GM18867 (cell line): ENCODE measurements at regions not wholly inside any gene's neighbourhood (a gene's known extent, or its start where the extent isn't known, plus 50 kb on each side); places are given as distances from the start of the nearest gene placed in this dataset.
"Not testable (repeated sequence)": the region's sequence is repeated elsewhere in the genome, so short reads cannot be mapped to it uniquely, and the experiment has no call there.

ENCODE experiments used
- ATAC-seq: cut with Tn5 transposase; IDR thresholded peaks from one replicate; pipeline ENCODE4 v1.9.1; 2021; ENCODE audit warnings: mild to moderate bottlenecking, moderate library complexity; ENCODE audit not compliant: unreplicated experiment

DNA sequence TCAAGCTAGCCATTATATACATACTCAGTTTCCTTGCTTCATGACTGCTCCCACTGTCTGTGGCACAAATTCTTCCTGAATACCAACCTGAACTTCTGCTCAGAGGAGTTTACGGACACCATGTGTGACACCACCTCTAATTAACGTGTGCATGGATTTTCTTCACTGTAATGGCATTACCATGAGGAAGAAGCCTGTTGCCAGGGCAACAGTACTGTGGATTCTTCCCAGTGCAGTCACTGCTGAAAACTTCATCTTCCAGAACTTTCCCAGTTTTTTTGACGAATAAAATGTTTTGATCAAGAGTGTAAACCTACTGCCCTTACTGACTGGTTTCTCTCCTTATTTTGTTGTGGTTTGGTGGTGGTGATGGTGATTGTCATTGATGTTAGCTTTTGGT lies 444.3 kb upstream of the NRSN1 start:
- no peak for ATAC-seq

DNA sequence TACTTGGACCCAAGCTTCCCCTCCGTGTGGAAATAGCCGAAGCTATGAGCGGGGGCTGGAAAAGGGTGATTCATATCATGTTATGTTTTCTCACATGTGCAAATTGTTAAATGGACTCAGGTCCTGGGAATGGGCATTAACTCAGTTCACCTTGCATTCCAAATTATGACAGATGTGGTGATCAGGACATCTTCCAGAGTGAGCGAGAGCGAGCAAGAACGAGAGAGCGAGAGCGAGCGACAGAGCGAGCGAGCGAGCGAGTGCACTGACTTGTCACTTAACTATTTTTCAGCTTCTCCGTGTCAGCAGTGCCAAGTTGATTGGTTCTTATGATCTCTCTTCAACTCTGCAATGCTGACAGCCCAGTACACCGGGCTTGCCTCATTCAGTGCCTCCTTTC lies 437.4 kb upstream of the NRSN1 start:
- no peak for ATAC-seq

DNA sequence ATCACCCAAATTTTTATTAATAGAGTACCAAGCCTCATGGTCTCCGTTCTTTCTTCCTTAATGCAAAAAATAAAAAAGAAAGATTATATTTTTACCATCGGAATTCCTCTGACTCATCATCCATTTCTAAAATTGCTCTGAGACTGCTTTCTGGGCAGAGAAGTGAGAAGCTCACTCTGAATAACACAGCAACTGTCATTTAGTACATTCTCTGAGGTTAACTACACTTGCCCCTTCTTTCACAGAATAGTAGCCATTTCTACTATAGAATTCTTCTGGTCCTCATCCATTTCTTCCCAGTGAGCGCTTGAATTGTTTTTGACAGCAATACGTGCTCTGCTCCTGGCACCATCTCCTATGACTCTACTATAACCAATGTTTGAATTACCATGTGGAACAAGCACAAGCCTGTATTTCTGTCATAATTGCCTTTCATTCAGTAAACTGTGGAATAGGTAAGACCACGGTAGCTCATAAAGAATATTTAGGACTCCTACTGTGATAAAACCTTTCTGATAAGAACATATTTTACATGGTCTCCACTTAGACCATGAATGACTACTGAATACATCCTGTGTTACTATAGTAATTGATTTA lies 435.5 kb upstream of the NRSN1 start:
- no peak for ATAC-seq

DNA sequence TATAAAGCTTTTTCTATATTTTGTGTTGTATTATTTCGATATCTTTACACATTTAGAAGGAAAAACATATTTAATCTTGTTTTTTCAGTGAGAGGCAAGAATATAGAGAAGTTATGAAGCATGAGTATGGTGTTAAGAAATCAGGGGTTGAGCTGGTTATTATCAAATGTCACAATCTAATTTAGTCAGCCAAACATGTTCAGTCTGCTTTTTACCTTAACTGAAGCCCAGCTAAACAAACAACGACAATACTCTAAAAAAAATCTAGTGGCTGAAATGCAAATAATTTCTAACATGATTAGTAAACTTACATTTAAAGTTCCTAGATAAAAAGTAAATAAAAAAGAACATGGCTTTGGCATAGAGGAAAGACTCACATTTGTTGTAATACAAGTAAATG lies 433.8 kb upstream of the NRSN1 start:
- ATAC-seq = no peak

DNA sequence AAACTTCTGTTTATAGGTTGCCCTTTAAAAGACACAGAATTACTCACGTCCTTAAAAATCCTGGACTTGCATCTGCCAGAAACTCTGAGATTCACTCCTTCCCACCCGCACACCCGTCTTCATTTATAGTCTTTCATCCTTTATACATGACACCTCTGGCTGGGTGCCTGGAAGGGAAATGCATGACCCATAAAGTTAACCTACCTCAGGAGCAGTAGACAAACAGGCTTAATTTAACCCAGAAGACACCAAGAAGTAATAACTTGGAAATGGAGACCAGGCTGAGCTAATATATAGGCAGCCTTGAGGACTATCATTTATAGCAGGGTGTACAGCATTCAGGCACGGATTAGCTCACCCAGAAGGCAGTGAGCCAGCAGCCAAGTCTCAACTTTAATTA lies 429.0 kb upstream of the NRSN1 start:
- ATAC-seq = no peak

DNA sequence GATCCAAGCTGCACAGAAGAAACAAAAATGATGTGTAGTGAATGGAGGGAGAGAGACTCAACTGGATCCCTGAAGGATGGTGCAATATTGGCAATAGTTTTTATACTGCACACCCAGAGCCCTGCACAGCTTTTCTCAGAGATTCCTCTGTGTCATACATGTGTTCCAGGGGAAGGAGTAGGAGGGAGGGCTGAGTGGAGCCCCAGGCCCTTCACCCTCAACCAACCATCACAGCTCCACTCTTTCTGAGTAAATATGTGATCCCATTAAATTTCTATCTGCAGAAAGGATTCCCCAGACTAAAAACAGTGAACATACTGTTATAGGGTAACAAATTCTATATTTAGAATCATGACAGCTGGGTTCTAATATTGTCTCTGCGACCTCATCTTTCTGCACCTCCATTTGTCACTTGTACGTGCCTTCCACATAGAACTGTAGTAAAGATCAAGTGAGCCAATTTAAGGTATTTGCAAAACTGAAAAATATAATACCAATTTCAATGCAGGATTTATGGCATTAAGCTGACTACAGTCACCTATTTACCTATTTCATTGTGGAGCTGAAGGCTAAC lies 421.4 kb upstream of the NRSN1 start:
- no peak for ATAC-seq

DNA sequence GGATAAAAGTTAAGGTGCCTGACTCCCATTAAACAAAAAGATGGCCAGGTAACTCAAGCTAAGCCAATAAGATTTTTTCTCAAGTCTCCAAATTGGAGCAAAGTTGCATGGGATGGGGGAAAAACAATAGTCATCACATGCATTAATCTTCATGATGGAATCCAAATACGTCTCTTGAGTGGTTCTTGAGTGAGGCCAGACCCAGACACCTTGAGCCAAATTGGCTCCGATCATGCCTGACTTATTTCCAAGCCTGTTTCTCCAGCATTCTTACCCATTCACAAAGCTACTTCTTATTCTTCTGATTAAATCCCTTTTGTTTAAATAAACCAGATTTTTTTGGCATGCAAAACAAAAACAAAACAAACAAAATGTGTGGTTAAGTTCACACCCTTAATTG lies 420.3 kb upstream of the NRSN1 start:
- ATAC-seq = no peak

DNA sequence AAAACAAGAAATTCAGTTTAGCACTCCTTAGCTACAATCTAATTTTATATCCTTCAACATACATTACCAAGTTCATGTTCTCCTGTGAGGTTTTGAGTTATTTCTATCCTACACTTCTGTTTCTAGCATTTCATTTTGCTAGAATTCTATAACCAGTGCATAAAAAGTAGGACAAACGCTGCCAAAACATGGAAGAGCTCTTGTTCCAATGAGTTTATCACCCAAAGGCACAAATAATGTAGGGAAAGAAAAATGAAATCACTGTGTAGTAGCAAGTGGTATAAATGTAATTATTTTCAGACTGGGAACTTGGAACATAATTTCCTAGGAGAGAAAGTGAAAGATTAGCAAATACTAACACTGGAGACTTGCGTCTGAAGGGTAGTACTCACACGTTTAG lies 413.3 kb upstream of the NRSN1 start:
- no peak for ATAC-seq

DNA sequence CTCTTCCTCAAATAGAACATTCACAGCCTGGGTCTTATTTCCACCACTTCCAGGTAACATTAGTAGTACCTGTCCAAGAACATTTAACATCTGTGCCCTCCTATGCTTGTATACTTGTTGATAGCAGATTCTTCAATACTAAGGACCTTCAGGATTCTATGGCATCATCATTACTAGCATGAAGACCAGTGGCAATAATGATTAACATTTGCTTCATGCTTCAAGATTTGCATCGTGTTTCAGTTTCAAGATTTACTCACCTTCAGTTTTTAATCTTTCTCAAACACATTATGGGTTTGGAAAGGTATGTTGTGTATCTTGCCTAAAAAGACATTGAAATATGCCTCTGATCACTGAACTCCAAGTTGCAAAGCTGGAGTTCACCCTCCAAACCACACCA lies 412.8 kb upstream of the NRSN1 start:
- peak; percentile 91 for ATAC-seq

DNA sequence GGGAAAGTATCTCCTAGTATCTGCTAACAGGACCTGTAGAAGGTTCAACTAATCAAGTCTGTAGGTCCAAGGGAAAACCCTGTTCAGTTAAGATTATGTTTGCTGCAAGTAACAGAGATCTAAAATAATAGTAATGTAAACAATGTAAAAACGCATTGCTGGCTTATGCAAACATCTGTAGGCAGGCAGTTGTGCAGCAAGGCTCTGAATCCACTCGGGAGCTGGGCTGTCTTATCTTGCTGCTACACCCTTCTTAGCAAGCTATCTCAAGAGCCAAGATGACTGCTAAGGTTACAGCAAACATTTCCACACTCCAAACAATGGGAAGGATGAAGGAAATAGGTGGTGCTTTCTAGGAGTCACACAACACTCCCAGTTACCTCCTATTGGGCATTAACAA lies 397.3 kb upstream of the NRSN1 start:
- no peak for ATAC-seq

DNA sequence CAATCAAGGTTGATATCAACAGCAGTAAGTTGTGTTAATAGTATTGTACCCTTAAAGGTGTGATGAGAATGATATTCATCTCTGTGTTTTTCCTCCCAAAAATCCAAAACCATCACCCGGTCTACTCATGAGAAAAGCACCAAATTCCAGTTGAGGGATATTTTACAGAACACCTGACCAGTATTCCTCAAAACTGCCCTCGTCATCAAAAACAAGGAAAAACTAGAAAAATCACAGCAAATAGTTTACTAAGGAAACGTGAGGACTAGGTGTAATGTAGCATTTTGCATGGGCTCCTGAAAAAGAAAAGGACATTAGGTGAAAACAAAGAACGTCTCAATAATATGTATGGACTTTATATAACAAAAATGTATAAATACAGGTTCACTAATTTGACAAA lies 394.4 kb upstream of the NRSN1 start:
- ATAC-seq = no peak

DNA sequence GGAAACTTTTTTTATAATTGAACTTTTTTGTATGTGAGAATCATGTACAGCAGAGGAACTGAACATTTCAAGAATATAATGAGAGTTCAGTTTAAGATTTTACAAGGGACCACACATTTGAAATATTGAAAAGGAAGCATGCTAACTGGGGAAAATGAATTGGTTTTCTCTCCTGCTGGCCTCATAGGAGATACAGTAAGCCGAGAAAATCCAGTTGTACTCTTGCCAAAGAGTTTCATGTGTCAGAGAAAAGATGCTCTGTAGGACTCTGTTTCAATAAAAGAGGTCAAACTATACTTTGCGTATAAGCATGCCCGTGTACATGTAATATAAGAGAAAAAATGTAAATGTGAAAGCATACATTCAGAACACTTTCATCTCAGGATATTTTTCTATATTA lies 393.5 kb upstream of the NRSN1 start:
- no peak for ATAC-seq

DNA sequence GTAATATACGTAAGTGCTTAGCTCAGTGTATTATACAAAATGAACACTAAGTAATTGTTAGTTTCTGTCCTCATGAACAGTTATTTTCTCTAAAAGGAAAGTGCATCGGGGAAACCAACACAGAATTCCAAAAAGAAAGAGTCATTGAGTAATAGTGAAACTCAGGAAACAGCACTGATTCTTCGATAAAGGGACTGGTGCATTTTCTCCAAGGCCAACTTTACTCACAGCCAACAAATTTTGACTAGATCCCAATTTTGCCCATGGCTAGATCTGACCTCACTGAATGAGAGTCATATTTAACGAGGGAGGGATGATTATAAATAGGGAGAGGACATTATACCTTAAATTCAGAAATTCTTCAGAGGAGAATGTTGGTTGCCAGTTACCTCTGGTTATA lies 390.9 kb upstream of the NRSN1 start:
- ATAC-seq = no peak

DNA sequence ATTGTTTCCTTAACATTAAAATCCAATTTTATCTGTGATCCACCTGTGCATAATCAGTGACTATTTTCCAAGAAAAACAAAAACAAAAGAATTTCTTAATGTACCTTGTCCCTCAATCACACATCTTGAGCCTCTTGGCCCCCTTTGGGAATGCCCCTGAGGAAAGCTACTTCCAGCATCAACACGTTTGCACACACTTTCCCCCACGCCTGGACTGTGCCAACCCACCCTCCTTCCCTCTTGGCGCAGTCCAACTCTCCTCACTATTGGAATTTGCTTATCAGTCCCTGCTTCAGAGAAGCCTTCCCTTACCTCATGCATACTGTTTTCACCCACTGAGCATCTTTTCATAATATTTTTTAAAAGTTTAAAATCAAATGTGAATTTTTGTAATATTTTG lies 389.4 kb upstream of the NRSN1 start:
- no peak for ATAC-seq

DNA sequence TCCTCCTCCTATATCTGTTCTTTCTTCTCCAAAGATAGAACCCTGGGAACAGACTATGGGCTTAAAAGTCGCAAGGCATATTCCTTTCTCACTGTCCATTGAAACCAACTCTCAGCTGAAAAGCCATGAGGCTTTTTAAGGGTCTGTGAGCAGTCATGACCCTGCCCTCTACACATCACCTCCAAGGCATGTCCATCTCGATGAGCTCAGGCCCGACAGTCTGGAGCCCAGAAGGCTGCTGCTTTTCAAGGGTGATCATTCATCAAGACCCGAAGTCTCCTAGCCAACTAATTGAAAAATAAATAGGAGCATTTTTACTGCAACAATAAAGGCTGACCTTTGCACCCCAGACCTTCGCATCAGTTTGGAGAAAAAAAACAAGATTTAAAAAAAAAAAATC lies 378.8 kb upstream of the NRSN1 start:
- no peak for ATAC-seq

DNA sequence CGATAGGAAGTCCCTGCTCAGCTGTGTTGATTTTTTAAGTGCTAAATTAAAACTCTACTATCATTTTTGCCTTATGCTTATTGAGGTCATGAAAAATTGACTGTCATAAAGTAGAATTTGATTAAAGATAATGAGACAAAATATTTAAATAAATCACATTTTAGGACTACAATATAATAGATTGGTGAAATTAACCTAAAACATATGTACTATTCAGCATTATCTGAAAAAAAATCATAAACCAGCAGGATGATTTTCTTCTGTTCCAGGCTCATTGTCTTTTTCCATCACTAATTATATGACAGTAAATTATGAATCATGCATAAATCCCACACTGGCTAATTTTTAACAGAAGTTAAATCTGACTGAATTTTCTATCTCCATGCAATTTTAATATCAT lies 373.6 kb upstream of the NRSN1 start:
- no peak for ATAC-seq

DNA sequence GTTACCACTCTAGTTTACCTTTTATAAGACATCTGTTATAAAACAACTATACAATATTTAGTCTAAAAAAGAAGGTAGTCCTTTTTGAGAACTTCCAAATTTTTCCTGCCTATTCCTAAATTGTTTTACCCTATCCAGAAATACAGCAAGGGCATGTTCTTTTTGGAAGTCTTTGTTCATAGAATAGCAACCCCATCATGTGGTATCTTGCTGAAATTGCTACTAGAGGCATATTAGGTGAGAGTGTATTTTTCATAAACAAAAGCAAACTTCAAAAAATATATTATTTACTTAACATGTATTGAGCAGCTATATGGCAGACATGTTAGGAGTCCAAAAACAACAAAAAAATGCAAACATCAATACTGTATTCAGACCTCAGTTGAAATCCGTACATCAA lies 371.8 kb upstream of the NRSN1 start:
- no peak for ATAC-seq

DNA sequence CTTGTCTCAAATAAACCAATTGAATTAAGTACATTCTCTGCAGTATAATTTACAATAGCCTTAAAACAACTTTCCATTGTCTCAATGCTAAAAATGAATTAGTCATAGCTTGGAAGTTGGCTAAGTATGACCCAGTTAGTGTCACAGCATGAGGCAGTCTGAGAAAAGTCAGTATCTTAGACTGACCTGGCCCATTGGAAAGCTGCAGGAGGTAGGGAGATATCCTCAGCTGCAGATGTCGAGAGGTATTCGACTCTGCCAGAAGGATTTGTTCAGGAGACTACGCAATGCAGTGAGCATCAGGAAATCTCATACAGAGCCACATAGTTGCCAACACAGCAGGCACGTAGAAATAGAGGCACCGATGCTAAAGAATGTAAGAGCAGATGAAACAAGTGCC lies 350.9 kb upstream of the NRSN1 start:
- ATAC-seq = no peak

DNA sequence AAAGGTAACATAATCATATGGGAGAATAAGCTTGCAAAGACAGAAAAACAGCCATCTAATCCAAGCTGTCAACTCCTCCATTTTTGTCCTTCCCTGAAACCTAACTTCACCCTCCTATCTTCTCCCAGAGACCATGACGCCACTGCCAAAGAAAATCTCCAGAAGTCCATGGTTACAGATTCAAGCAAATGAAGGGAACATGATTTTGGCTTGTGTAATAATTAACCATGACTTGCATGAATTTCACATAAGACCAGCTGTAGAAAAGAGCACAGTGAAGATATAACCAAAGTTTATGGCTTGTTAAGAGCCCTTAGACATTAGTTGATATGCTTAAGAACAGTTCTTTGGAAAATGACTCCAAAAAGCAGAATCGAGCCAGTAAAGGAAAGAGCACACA lies 342.1 kb upstream of the NRSN1 start:
- no peak for ATAC-seq

DNA sequence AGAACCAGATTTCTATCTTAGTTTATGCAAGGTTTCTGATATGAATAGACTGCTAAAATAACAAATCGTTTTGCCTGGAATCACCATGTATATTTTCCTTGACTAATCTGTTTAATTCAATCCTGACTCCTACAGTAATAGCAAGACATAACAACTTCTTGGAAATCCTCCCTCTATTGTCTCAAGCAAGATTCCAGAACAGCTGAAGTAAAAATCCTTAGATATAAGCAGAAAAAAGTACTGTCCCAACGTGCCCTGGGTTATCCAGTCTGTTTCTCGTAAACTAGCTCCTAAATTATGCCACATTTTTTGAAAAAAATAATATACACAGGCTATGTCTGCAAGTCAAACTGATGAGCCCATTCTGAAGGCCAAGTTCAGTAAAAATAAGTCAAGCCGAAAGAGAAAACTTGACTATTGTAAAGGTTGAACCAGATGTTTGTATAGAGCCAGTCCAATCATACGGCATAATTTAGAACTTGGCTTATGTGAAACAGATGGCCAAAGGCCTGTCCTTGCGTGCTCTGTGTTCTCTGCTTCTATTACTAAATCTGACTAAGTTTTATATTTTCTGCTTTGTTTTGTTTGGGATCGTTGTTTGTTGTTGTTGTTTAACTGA lies 341.6 kb upstream of the NRSN1 start:
- ATAC-seq = no peak

DNA sequence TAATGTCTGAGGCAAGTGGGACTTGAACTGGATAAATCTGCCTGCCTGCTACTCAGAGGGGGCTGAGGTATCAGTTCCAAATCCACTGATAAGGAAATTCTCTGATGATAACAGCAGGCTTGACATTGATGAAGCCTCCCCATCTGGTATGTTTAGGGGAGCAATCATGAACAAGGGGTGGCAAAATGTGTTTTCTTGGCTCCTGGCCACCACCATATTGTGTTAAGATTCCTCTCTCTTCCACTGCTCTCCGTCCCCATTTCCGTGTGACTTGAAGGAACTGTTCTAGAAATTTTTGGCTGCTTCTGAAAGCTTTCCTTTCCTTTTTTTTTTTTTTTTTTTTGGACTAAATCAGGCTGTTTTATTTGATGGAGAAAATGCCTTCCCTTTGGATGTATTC lies 335.3 kb upstream of the NRSN1 start:
- no peak for ATAC-seq

DNA sequence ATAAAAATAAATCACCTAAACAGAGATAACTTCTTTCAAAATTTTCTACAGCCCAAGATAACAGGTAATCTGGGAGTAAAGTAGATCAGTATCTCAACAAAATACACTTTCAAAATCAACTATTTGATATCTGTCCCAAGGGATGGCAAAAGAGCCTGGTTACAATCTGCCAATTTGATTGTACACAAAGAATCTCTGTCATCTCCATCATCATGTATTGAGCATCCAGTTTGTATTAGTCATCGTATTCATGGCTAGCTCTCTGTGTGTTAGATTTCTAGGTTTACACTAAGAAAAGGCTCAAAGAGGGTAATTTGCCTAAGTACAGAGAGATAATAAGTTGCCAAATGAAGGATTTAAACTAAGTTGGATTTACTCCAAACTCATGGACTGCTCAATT lies 329.0 kb upstream of the NRSN1 start:
- no peak for ATAC-seq

DNA sequence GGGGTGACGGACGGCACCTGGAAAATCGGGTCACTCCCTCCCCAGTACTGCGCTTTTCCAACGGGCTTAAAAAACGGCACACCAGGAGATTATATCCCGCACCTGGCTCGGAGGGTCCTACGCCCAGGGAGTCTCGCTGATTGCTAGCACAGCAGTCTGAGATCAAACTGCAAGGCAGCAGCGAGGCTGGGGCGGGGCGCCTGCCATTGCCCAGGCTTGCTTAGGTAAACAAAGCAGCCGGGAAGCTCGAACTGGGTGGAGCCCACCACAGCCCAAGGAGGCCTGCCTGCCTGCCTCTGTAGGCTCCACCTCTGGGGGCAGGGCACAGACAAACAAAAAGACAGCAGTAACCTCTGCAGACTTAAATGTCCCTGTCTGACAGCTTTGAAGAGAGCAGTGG lies 321.7 kb upstream of the NRSN1 start:
- ATAC-seq = not testable (repeated sequence)
